HG03095 (cell line): ENCODE measurements at regions not wholly inside any gene's neighbourhood (a gene's known extent, or its start where the extent isn't known, plus 50 kb on each side); places are given as distances from the start of the nearest gene placed in this dataset.

Experiments
- ATAC-seq: cut with Tn5 transposase; IDR thresholded peaks from one replicate; pipeline ENCODE4 v1.9.1; 2021; ENCODE audit warnings: moderate library complexity; ENCODE audit not compliant: unreplicated experiment

DNA sequence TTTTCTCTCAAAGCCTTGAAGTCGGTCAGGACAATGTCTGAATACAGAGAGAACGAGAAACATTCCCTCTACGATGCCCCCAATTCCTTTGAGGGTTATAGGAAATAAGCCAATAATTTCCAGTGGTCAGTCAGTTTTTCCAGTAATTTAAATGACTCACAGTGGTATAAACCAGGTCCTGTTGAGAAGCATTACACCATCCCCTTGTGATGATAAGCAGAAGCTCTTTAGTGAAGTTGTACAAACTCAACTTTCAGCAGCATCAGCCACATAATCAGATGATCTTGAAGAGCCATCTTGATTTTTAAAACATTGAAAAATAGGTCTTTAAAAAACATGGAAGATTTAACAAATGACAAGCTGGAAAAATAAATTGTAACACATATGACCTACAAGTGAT, 173.9 kb upstream of the ZNF462 start:
- ATAC-seq: no peak

DNA sequence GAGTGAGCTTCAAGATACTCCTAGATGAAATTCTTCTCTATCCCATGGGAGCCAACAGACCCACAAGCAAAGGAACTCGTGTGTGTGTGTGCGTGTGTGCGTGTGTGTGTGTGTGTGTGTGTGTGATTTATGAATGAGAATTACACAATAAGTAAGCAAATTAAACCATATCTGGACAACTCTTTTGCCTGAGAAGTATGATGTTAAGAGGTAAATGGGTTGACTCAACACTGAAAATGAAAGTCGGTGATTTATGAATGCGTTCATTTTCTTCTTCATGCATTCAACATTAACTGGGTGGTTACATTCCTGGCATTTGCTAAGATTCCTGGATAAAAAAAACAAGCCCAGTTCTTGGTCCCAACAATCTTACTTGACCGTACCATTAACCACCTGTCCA, 171.3 kb upstream of the ZNF462 start:
- no peak for ATAC-seq

DNA sequence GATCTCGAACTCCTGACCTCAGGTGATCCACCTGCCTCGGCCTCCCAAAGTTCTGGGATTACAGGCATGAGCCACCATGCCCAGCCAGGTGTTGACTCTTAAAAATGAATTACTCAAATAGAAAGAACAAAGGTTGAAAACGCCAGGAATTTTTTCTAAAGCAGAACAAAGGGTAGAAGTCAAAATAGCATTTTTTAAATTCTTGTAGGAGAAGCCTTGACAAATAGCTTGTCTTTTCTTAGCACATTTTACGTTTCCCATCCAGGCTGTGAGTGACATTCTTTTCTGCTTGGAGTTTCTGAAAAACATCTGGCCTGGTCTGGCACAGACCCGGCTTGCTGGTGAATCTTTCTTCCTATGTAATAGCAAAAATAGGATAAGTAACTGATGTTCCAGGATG, 169.4 kb upstream of the ZNF462 start:
- ATAC-seq: no peak

DNA sequence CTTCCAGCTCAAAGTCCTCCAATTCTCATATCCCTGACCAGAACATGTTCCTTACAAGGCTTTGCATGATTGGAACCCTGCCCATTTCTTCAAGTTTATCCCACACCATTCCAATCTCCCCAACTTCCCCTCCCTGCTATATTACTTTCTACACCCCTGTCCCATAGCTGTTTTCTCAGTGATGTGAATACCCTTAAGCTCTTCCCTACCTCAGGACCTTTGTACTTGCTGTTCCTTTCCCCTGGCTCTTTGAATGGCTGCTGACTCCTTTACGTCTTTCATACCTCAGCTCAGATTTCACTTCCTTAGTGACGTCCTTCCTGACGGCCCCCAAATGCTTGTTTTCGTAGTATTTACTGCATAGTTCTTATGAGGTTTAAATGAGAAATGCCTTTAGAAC, 166.2 kb upstream of the ZNF462 start:
- ATAC-seq: no peak

DNA sequence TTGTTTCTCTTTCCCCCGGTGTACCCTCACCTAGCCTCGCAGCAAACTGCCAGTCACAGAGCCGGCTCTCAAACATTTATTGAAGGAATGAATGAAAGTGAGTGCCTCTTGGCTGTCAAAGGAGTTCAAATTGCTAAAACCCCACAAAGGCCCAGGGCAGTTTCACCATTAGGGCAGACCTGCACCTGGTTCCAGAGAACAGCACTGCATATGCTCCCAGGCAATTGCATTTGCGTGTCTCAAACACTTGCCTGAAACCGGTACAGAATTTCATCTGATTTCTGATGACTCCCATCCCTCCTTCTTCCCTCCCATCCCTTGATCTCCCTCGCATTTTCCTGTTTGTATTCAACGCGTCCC, 165.6 kb upstream of the ZNF462 start:
- ATAC-seq: no peak

DNA sequence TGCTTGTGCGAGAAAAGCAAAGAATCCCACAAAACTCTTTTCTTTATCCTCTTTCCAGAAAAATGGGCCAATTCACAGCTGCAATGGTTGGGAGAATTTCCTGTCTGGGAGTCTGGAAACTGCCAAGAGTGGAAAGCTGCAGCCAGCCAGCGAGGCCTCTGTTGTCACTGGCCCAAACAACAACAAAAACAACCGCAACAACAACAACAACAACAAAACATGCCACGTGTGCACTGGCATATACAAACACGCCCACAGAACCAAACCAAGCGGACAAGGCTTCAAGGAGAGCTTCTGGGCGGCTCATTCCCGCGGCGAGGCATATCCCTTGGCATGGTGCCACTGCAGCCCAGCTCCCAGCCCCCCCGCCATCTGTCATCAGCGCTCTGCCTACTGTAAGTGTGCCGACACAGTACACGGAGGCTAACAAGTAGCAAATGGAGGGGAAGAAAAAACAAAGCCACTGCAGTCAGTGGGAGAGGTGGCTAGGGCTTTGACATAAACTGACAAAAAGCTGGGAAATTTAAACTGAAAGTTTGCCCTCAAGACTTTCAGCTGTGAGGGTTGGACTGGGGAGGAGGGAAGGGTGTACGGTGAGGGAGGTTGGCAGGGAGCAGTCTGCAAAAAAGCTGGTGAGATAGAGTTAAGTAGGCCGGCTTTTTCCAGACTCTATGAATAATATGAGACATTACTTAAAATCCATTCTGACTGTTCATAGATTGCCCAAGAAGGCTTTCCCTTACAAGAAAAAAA, 165.0 kb upstream of the ZNF462 start:
- no peak for ATAC-seq

DNA sequence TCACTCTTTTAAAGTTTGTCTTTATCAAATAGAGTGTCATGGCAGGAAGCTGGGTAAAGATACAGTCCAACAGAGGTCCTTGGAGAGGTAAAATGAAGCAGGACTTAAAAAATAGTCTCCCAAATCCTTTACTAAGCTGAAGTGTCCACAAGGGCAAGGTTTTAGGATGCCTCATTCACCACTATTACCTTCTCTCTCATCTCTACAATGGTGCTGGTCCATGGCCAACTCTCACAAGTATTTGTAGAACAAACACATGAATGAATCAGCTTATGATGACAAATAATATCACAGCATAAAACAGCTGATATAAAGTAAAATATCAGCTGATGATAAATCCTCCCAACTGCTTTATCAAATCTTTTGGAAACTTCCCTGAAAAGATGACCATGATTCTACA, 162.3 kb upstream of the ZNF462 start:
- ATAC-seq: no peak

DNA sequence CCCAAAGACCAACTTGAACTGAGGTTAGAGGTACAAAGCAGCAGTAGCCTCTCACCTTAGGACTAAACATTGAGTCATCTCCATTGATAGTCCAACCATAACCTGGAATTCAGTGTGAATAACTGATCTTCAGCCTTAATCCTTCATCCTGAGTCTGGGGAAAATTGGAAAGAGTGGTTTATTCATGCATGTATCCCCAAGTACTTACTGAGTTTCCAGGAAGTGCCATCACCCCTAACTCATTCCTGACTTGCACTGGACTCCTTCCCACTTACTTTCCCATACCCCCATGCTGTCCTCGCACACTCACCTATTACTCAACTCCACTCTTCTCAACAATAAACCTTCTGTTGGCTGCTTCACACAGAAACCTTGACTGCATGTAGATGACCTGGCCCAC, 161.4 kb upstream of the ZNF462 start:
- ATAC-seq: no peak

DNA sequence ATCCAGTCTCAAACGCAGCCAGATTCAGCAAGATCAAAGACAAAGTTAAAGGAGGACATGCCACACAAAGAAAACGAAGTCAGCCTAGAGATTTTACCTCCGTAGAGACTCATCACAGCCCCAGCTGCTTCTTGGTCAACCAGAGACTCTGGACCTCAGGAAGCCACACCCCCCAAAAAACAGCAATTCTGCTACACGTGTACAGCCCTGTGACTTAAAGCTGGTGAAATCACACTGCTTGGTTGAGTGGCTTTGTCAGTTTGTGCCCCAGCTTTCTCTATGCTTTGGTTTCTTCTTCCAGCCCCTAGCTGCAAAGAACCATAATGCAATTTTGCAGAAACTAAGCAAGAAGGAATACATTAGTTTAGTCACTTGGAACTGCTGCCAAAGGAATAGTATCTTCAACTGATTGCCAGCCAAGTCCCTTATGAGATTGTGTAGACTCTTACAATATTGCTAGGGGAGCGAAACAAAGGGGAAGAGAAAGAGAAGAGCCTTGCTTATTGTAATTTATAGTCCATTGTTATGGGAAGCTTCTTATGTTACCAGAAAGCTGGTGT, 158.8 kb upstream of the ZNF462 start:
- ATAC-seq: no peak

DNA sequence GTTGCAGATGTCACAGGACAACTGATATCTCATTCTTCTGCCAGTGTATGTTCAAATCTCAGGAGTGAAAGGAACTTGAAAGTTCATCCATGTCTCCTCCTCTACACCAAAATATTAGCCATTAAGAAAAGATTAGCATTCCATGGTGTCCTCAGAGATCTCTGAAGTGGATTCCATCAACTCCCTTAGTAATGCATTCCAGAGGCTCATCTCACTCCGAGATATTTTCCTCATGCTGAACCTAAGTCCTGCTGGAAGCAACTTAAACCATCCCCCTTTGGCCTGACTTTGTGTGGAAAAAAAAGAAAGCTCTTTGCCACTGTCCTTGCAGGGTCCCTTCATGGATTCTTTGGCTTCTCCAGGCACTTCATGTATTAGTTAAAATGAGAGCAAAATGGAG, 155.7 kb upstream of the ZNF462 start:
- no peak for ATAC-seq

DNA sequence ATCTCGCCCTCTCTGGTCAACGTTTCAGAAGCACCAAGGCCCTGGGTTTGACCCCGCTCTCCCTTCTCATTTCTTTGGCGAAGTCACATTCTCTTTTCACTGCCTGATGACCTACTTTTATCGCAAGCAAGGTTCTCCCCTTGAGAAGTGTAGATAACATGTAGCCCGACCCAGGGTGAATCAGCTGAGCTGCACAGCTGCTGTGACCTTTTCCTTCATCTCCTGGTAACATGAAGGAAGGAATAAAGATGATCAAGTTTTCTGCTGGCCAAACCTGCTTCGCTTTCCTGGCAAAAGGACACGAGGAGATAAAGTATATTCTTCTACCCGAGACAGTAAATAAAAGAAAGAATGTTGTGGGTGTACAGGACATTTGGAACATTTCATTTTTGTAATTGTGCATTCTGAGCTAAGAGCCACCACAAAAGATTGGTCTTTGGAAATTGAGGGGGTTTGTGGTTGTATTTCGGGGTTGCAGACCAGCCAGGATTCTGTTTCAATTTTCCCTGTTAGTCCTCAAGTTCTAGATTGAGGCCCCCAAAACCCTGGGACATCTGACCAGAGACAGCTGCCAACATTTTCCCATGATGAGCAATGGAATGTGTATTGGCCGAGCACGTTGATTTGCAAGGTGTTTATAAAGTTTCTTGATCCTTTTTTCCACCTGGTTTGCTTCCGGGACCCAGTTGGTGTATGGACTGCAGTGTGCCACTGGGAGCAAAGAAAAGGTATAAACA, 155.1 kb upstream of the ZNF462 start:
- ATAC-seq: no peak

DNA sequence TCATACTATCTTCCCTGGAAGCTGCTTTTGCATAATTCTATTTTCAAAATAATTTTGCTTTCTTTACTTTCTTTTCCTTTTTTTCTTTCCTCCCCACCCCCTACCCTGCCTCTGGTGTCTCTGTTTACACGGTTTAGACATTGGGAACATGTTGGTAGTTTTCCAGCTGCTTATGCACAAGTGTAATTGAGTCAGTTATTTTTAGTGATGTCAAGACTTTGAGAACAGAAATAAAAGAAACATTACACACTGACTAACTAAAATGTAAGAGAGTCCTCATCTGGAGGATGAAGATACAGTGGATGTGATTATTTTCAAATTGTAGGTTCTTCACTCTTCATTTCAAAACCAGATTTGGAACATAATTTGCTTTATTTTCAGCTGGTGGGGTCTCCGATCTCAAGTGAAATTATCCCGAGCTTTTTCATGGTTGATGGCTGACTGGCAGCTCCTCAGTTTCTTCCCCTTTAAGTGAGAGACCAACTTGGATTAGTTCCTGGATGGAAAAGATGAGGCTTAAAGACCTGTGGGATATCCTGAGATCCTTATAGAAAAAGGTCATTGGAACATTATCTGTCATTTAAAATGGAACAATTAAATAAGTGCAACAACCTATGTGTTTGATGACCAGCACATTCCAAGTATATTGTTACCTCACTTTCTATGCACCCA, 154.4 kb upstream of the ZNF462 start:
- ATAC-seq: no peak

DNA sequence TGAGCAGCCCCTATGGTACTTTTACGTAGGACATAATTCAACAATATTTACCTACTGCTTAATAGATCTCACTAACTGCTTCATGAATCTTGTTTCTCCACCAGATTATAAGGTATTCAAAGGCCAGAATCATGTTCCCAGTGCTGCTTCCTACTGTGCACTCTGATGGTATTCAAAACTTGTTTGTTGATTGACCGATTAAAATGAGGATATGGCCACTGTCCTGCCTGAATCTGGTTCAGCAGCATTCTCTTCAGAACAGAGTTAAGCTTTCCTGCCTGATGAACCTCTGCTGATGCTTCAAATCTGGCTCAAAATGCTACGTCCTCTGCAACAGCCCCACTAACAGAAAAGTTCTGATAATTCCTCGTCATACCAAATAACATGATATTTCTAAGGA, 150.7 kb upstream of the ZNF462 start:
- ATAC-seq: no peak

DNA sequence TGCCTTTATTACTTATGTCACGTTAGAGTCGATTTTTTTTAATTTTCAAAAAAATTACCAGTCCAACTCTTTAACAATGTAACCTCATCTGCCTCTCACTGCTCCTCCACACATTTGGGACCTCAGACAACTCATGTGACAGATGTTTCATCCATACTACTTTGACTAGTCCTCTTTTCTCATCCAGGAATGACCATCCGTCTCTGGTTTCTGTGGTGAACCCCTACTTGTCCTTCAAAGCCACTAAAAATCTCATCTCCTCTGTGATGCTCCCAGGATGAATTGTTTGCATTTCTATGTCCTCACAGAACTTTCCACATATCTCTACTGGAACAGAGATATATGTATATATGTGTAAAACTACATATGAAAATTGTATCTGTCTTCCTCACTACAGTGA, 149.8 kb upstream of the ZNF462 start:
- ATAC-seq: no peak

DNA sequence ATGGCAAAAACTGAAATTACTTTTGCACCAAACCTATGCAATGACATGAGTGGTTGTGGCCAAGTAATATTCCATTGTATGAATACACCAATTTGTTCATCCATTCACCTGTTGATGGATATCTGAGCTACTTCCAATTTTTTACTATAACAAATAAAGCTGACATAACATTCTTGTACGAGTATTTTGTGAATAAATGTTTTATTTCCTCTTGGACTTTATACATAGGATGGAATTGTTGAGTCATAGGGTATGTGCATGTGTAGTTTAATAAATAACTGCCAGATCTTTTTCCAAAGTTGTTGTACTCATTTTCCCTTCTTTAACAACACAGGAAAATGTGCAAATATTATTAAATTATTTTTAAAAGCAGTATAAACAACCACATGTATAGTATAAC, 146.1 kb upstream of the ZNF462 start:
- ATAC-seq: no peak

DNA sequence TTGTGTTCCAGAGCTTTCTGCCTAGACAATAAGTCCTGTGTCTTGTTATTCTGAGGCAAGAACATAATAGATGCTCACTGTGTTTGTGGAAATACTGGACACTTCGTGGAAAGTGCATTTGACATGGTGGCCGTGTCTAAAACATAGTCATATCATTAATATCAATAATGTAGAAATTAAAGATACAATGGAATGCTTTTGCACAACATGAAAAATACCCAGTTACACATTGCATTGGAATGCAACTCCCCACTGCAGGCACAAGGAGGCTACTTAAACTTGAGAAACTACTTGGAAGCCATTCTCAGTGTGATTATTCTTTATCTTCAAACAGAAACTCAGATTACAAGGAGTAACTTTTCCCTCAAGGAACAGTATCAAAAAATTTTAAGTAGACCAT, 145.3 kb upstream of the ZNF462 start:
- no peak for ATAC-seq

DNA sequence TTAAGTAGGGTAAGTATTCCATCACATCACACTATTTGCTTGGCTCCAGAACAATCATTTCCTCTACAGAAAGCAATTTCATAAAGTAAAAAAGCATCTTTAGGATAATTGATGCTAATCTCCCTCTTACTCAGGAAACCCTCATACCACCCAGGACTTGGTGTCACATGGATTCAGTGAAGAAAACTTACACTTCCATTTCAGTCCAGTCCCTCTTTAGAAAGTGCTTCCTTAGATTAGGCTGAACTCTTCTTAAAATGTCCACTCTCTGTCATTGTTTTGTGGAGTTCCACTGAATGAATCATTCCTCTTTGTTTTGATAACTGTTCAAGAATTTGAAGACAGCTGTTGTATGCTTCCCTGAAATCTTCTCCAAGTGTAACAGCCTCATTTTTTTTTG, 144.0 kb upstream of the ZNF462 start:
- no peak for ATAC-seq

DNA sequence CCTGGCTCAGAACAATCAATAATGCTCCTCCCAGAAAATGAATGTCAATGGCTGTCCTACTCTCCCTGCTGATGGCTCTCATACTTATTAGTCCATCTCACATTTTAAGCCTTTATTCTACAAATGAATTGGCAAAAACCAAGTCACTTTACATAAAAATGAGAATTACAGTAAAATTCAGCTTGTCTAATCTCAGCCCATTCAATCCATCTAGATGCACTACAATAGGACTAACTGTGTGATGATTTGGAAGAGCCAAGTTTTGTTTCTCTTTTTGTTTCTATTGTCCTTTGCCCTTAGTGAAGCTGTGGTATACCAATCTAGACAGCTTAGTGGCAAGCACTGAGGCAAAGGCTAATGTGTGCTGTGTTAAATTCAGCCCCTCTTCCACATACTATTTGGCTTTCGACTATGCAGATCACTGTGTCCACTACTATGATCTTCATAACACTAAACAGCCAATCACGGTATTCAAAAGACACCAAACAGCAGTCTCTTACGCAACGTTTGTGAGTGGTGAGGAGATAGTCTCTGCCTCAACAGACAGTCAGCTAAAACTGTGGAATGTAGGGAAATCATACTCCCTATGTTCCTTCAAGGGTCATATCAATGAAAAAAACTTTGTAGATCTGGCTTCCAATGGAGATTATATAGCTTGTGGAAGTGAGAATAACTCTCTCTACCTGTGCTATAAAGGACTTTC, 140.8 kb upstream of the ZNF462 start:
- ATAC-seq: no peak

DNA sequence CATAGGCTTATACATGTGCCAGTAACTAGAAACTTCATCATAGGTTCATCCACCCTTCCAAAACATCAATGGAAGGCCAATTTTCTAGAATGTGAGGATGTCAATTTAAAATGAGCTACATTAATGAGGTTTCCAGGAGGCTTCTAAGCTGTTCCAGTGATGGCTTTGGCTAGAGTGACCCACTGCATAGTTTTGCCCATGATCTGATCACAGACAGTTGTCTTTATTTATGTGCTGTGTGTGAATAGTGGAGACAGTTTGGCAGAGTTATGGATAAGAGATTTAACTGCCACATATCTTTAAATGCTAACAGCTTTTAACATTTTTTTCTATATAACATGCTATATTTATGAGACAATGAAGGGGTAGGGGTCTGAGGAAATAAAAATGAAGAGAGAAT, 139.0 kb upstream of the ZNF462 start:
- ATAC-seq: no peak

DNA sequence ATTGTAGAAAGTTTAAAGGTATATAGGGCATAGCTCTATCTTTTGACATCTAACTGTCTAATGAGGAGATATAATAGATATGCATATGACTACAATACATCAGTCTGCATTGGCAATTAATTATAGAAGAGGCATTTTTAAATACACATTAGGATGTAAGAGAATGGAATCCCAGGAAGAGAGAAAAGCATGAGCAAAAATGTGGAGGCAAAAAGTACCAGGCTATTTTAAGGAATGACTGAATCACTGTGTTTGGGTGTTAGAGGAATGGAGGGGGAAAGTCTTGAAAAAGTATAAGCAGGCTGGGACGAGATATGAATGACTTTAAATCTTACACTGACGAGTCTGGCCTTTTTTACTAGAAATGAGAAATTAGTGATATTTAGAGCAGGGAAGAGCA, 138.4 kb upstream of the ZNF462 start:
- no peak for ATAC-seq

DNA sequence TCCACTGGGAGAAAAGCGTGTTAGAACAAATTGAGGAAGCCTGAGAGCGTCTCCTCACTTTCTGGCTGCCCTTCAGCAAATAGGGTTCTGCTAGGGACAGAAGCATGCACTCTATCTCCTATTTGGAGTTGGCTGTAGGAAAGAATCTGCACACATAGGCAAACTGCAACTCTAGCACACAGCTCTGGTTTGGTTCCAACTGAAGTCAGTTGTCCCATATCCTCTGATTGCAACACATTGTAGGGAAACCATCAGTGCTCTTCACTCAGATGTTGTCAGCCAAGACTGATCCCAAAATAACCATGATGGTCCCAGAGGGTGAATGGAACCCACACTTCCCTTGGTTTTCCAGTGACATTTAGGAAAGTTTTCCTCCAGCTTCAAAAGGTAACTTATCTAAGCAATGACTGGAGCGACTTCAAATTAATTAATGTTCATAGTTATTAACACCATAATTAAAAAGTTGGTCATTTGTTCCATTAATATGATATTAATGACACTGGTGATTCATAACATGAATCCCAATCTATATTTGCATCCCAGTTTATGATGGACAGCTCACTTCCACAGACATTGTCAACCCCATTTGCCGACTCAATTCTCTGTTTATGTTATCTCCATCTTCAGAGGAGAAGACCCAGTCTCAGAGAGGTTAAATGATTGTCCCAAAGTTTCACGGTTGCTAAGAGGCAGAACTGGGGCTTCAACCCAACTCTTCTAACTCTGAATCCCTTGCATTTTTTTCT, 136.7 kb upstream of the ZNF462 start:
- no peak for ATAC-seq
